ENCODE measurements at regions not wholly inside any gene's neighbourhood (a gene's known extent, or its start where the extent isn't known, plus 50 kb on each side); places are given as distances from the start of the nearest gene placed in this dataset.

GRCh38 chr14:38973083-38973700, 129.8 kb downstream of the SEC23A start:
- Histone ChIP-seq H3K9me3 (ENCODE audit: low read depth) (no peaks in the 10 kb centered on the region), H3K4me3 (no peak overlapping the region), H3K27ac (no peak overlapping the region), H3K27me3 (no peaks in the 10 kb centered on the region), H3K36me3 (no peaks in the 10 kb centered on the region), H3K4me1 (ENCODE audit: low read depth) (no peaks in the 10 kb centered on the region)
- TF ChIP-seq, protein P1, sequence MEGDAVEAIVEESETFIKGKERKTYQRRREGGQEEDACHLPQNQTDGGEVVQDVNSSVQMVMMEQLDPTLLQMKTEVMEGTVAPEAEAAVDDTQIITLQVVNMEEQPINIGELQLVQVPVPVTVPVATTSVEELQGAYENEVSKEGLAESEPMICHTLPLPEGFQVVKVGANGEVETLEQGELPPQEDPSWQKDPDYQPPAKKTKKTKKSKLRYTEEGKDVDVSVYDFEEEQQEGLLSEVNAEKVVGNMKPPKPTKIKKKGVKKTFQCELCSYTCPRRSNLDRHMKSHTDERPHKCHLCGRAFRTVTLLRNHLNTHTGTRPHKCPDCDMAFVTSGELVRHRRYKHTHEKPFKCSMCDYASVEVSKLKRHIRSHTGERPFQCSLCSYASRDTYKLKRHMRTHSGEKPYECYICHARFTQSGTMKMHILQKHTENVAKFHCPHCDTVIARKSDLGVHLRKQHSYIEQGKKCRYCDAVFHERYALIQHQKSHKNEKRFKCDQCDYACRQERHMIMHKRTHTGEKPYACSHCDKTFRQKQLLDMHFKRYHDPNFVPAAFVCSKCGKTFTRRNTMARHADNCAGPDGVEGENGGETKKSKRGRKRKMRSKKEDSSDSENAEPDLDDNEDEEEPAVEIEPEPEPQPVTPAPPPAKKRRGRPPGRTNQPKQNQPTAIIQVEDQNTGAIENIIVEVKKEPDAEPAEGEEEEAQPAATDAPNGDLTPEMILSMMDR (IDR thresholded peaks at IDR 0.05; ENCODE audit: low read depth, low read length) = no peak
- no peak for DNase-seq (ENCODE audit: low read depth in 1 of 2, low spot score in 1 of 2)

GRCh38 chr14:38972511-38972910, 130.5 kb downstream of the SEC23A start:
- no peak for DNase-seq (ENCODE audit: low read depth in 1 of 2, low spot score in 1 of 2)
- TF ChIP-seq, protein P1 (IDR thresholded peaks at IDR 0.05; ENCODE audit: low read depth, low read length) = no peak
- no peaks in the 10 kb centered on the region for H3K9me3 ChIP-seq (ENCODE audit: low read depth)
- H3K4me1 ChIP-seq (ENCODE audit: low read depth) = no peaks in the 10 kb centered on the region
- no peaks in the 10 kb centered on the region for H3K36me3 ChIP-seq
- no peak overlapping the region for H3K27ac ChIP-seq
- no peak overlapping the region for H3K4me3 ChIP-seq
- H3K27me3 ChIP-seq = no peaks in the 10 kb centered on the region

DNA sequence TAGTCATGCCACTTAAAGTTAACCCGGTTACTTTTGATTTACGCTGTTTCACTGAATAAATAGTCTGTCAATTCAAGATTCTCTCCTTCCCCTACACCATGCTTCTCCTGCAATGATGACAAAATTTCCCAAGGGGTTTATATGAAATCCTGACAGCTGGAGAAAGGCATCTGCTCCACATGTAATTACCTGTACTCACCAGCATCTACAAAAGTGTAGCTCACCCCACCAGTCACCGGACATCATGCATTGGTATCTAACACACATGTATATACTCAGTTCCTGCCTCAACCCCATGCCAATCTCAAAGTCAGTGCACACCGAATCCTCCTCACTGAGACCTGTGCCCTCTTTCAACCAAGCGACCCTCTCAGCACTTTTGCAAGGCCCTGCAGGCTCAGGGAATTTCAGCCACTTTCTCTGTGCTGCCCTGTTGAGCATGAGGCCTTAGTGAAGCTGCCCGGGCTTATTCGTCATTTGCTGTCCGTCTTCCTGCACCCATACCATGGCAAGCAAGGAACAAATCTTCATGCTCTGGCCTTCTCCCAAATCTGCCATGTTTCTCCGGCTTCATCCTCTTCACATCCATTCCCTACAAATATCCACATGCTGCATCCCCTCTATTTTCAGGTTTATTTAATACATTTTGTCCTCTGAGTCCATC, 131.6 kb downstream of the SEC23A start:
- H3K27me3 ChIP-seq = no peaks in the 10 kb centered on the region
- no peaks in the 10 kb centered on the region for H3K36me3 ChIP-seq
- H3K4me1 ChIP-seq (ENCODE audit: low read depth) = no peaks in the 10 kb centered on the region
- DNase-seq (ENCODE audit: low read depth in 1 of 2, low spot score in 1 of 2) = no peak
- no peak overlapping the region for H3K27ac ChIP-seq
- no peak overlapping the region for H3K4me3 ChIP-seq
- H3K9me3 ChIP-seq (ENCODE audit: low read depth) = no peaks in the 10 kb centered on the region
- TF ChIP-seq, protein P1 (IDR thresholded peaks at IDR 0.05; ENCODE audit: low read depth, low read length) = no peak

- no peak overlapping the region for H3K27ac ChIP-seq
- peaks cover 2% of the 10 kb centered on the region for H3K4me1 ChIP-seq (ENCODE audit: low read depth)
- H3K9me3 ChIP-seq (ENCODE audit: low read depth) = no peaks in the 10 kb centered on the region
- peak in 1 of 2 donors; percentile 48 for DNase-seq (ENCODE audit: low read depth in 1 of 2, low spot score in 1 of 2)
- TF ChIP-seq, protein P1 (IDR thresholded peaks at IDR 0.05; ENCODE audit: low read depth, low read length) = no peak
- no peak overlapping the region for H3K4me3 ChIP-seq
- no peaks in the 10 kb centered on the region for H3K36me3 ChIP-seq
- H3K27me3 ChIP-seq = no peaks in the 10 kb centered on the region
Measured at GRCh38 chr14:38964630-38965029, 138.4 kb downstream of the SEC23A start.

GRCh38 chr14:38960946-38961531, 142.0 kb downstream of the SEC23A start:
- no peak for DNase-seq (ENCODE audit: low read depth in 1 of 2, low spot score in 1 of 2)
- TF ChIP-seq, protein P1 (IDR thresholded peaks at IDR 0.05; ENCODE audit: low read depth, low read length) = no peak
- H3K27ac ChIP-seq = no peak overlapping the region
- H3K4me1 ChIP-seq (ENCODE audit: low read depth) = peaks cover 8% of the 10 kb centered on the region
- H3K36me3 ChIP-seq = no peaks in the 10 kb centered on the region
- H3K9me3 ChIP-seq (ENCODE audit: low read depth) = no peaks in the 10 kb centered on the region
- no peaks in the 10 kb centered on the region for H3K27me3 ChIP-seq
- no peak overlapping the region for H3K4me3 ChIP-seq
